ENCODE measurements at regions not wholly inside any gene's neighbourhood (a gene's known extent, or its start where the extent isn't known, plus 50 kb on each side); places are given as distances from the start of the nearest gene placed in this dataset.

DNA sequence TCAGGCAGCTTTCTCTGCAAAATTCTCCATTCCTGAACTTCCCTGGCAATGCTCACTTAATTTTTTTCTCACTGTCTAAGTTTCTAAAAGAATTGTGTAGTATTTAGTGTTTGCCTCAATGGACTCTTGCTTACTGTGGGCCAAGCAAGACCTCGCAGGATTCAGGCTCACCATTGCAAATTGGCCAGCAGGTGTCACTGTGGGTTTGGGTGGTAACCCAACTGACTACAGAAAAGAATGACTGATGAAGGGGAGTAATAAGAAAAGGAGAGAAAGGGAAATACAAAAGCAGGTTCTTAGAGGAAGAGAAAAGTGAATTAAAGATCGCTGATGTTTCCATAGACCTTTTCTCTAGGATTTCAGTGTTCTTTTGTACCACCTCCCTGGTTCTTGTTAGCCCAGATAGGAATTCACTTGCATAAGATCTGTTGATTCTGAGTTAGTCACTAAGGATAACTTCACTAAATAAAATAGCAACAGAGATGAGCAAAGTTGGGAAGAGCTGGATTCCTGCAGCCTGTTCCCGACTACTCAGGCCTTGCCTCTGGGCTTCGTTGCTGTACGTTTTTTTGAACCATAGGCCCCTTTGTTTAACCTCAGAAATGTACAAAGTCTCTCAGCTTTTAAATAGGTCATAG, 386.5 kb upstream of the DDHD1 start:
- intact Hi-C loops (cut with DNase I), result loop anchor here (2.0 to 5.0 kb wide), 4 partner anchors 413 to 808 kb away; no protein-coding TSS in a partner anchor
- DNase-seq (peak; percentile 63 to 77), ATAC-seq (peak; percentile 58 to 85 (median 76))
- Histone ChIP-seq H3K4me3 (no peak overlapping the region), H3K27me3 (ENCODE audit: insufficient read depth in 3 of 3, low read length in 2 of 3) (no peaks in the 10 kb centered on the region), H3K27ac (no peak overlapping the region), H3K4me1 (no peaks in the 10 kb centered on the region), H3K9me3 (no peaks in the 10 kb centered on the region), H3K36me3 (ENCODE audit: insufficient read depth in 1 of 2, low read depth in 1 of 2) (no peaks in the 10 kb centered on the region)
- peak; percentile 77 for TF ChIP-seq CTCF (IDR thresholded peaks at IDR 0.05)
- WGBS, 3 donors, result 18 to 28% (median 20%) methylated on average over 5 of the region's 5 CpGs

- DNase-seq (no peak), ATAC-seq (peak in 1 of 4 donors; percentile 43)
- no peak for TF ChIP-seq CTCF (IDR thresholded peaks at IDR 0.05)
- Histone ChIP-seq H3K4me1 (no peaks in the 10 kb centered on the region), H3K27me3 (ENCODE audit: insufficient read depth in 3 of 3, low read length in 2 of 3) (no peaks in the 10 kb centered on the region), H3K9me3 (no peaks in the 10 kb centered on the region), H3K4me3 (no peak overlapping the region), H3K36me3 (ENCODE audit: insufficient read depth in 1 of 2, low read depth in 1 of 2) (no peaks in the 10 kb centered on the region), H3K27ac (no peak overlapping the region)
- intact Hi-C loops (cut with DNase I), result loop anchor here (2.0 to 5.0 kb wide), 3 partner anchors 634 to 809 kb away; no protein-coding TSS in a partner anchor
- WGBS, 3 donors, result 44 to 54% (median 45%) methylated on average over 2 of the region's 2 CpGs
Measured at GRCh38 chr14:53538316-53538881, 385.3 kb upstream of the DDHD1 start.

DNA sequence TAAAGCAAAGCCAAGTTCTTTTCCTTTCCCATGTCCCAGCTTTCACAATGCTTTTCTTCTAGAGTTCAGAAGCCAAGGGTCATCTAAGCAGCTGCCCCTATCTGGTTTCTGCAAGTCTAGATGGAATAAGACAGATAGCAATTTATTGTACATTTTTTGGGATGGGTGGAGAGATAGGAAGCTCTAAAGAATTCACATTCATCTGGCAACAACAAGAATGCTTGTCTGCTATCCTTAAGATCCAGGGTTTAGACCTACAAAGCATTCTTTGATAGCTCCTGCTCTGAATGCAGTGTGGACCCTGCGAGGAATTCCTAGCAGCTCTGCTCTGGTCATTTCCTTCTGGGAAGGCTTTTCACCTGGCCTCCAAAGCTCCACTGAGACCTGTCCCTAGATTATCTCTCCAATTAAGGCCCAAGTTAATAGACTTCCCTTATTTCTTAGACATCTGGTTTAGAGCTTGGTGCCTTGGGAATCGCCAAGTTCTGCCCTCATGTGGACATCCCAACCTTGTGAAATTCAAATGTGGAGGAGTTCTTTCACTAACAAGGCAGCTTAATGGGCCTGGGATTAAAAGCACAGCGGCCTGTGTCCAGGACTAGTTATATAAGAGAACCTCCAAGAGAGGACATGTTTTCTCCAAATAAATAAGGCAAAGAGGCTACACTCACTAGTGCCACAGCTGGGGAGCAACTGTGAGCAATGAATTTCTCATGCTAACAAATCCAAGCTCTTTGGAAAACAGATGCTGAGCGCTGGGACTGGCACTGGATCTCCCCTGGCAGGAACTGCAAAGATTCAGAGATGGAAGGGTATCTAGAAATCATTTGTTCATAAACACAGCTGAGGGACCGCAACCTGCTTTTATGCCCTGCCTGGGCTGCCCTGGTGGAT, 384.5 kb upstream of the DDHD1 start:
- 43 to 65% (median 52%) methylated on average over 5 of the region's 5 CpGs for WGBS, 3 donors
- H3K27me3 ChIP-seq (ENCODE audit: insufficient read depth in 3 of 3, low read length in 2 of 3), result no peaks in the 10 kb centered on the region
- no peak for TF ChIP-seq CTCF (IDR thresholded peaks at IDR 0.05)
- DNase-seq, result no peak
- no peaks in the 10 kb centered on the region for H3K36me3 ChIP-seq (ENCODE audit: insufficient read depth in 1 of 2, low read depth in 1 of 2)
- H3K4me1 ChIP-seq, result no peaks in the 10 kb centered on the region
- no peak overlapping the region for H3K27ac ChIP-seq
- ATAC-seq, result peak in 1 of 4 donors; percentile 41
- intact Hi-C loops (cut with DNase I), result loop anchor here (2.0 to 5.0 kb wide), 3 partner anchors 635 to 810 kb away; no protein-coding TSS in a partner anchor
- no peaks in the 10 kb centered on the region for H3K9me3 ChIP-seq
- no peak overlapping the region for H3K4me3 ChIP-seq

DNA sequence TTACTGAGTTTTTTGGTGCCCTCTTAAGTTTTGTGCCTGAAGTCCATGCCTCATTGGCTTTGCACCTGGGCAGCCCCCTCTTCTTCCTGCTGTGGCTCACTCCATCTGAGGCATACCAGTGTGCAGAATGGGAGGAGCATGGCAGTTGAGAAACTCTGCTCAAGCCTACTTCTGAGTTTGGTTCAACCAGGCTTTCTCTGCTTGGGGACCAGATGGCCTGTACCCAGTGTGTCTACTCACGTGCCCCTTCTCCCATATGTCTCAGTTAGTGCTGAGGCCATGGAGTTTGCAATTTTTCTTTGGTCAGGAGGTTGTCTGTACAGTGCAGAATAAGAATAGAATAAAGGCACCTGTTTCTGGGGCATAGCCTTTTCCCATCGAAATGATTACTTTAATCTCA, 383.3 kb upstream of the DDHD1 start:
- ATAC-seq (no peak), DNase-seq (no peak)
- Histone ChIP-seq H3K27ac (no peak overlapping the region), H3K9me3 (no peaks in the 10 kb centered on the region), H3K36me3 (ENCODE audit: insufficient read depth in 1 of 2, low read depth in 1 of 2) (no peaks in the 10 kb centered on the region), H3K4me1 (no peaks in the 10 kb centered on the region), H3K4me3 (no peak overlapping the region), H3K27me3 (ENCODE audit: insufficient read depth in 3 of 3, low read length in 2 of 3) (no peaks in the 10 kb centered on the region)
- intact Hi-C loops (cut with DNase I), result loop anchor here (5.0 kb wide), 2 partner anchors 636 to 811 kb away; no protein-coding TSS in a partner anchor
- TF ChIP-seq CTCF (IDR thresholded peaks at IDR 0.05), result no peak
- WGBS, 3 donors, result 54 to 75% (median 66%) methylated on average over 2 of the region's 2 CpGs

Measured in psoas muscle (tissue), 7 donors.